K562 (cell line): ENCODE measurements at regions not wholly inside any gene's neighbourhood (a gene's known extent, or its start where the extent isn't known, plus 50 kb on each side); places are given as distances from the start of the nearest gene placed in this dataset.

Experiments
- ATAC-seq: fragments of 200-7000 bp; cut with Tn5 transposase; 3 replicates; pipeline ENCODE4 v1.9.1; 2020; ENCODE audit warnings: moderate library complexity
- BruUV-seq: library from RNA; stranded (reverse); fragments of 400-500 nt; replicated peaks from 2 replicates; lab custom pipeline; 2021; lab: Mats Ljungman, UMichigan
- CTCF ChIA-PET: fragments of 300-600 bp; formaldehyde crosslinking; extraction: SDS; loops from one replicate; lab custom pipeline; 2021; ENCODE audit warnings: low intra/inter-chr PET ratio; lab: Yijun Ruan, JAX
- POLR2A ChIA-PET: fragments of 300-600, 350-650 bp; sonication (Branson Sonifier 250); formaldehyde crosslinking; extraction: SDS; loops from one replicate; lab custom pipeline; 2021; ENCODE audit warnings: antibody characterized with exemption, inconsistent platforms; lab: Yijun Ruan, JAX
- DNase-seq, 4 experiments: peaks; one replicate each; pipeline versions ENCODE4 v3.0.0 to v3.0.0-alpha.2; 2011 to 2018; ENCODE audit warnings: low spot score in 3 of 4, mixed read lengths in 3 of 4; ENCODE audit errors: extremely low read depth in 1 of 4
- FAIRE-seq: peaks from 2 replicates; lab custom pipeline; 2011; peaks lifted over from hg19 to GRCh38; lab: Jason Lieb, UNC
- H2AFZ ChIP-seq: 2 replicates; pipeline ENCODE4 v1.6.0; 2011; ENCODE audit warnings: low read depth, low read length, control low read depth, inconsistent platforms
- H3K27ac ChIP-seq: fragments of 200-600 bp; 3 replicates; pipeline ENCODE4 v1.8.0; 2011; ENCODE audit warnings: low read depth, mild to moderate bottlenecking, control low read depth, inconsistent platforms, low read length, moderate library complexity, mixed read lengths; ENCODE audit errors: extremely low read depth
- H3K27me3 ChIP-seq, 2 experiments: fragments of 300-600 bp in 1 of 2; 2 replicates in 1 of 2; 3 replicates in 1 of 2; pipeline versions ENCODE4 v1.6.0 to v1.8.0; 2011; ENCODE audit warnings: inconsistent platforms in 2 of 2, low read length in 2 of 2, mild to moderate bottlenecking in 1 of 2, mixed read lengths in 1 of 2, moderate library complexity in 1 of 2; ENCODE audit not compliant: control insufficient read depth in 2 of 2, insufficient read depth in 2 of 2
- H3K36me3 ChIP-seq: fragments of 300-600 bp; 3 replicates; pipeline ENCODE4 v1.8.0; 2011; ENCODE audit warnings: mild to moderate bottlenecking, low read length, inconsistent platforms; ENCODE audit not compliant: control insufficient read depth, insufficient read depth
- H3K4me1 ChIP-seq, 2 experiments: fragments of 200-600 bp in 1 of 2; replicated peaks in 1 of 2; 2 replicates in 1 of 2; 3 replicates in 1 of 2; pipeline versions ENCODE4 v1.5.1 to v1.8.0; 2011; ENCODE audit warnings: inconsistent platforms in 2 of 2, low read length in 2 of 2, mild to moderate bottlenecking in 1 of 2, mixed read lengths in 1 of 2, moderate library complexity in 1 of 2; ENCODE audit not compliant: control insufficient read depth in 2 of 2, insufficient read depth in 2 of 2
- H3K4me2 ChIP-seq: 2 replicates; pipeline ENCODE4 v1.6.1; 2011; ENCODE audit warnings: low read length, control low read depth, inconsistent platforms, mixed read lengths; ENCODE audit not compliant: insufficient read depth
- H3K4me3 ChIP-seq: fragments of 200-600 bp; sonication (generic), shearing (Covaris generic); 2 replicates; pipeline ENCODE4 v1.5.1; 2016; ENCODE audit warnings: control low read depth, inconsistent platforms
- H3K79me2 ChIP-seq: fragments of 200-600 bp; 3 replicates; pipeline ENCODE4 v1.8.0; 2011; ENCODE audit warnings: low read length, inconsistent platforms; ENCODE audit not compliant: control insufficient read depth, insufficient read depth
- H3K9ac ChIP-seq, 2 experiments: 2 replicates each; pipeline versions ENCODE4 v1.6.0 to v1.6.1; 2011; ENCODE audit warnings: low read depth in 2 of 2, low read length in 2 of 2, control low read depth in 1 of 2, inconsistent platforms in 1 of 2, mild to moderate bottlenecking in 1 of 2, mixed read lengths in 1 of 2; ENCODE audit not compliant: insufficient read depth in 1 of 2
- H3K9me1 ChIP-seq: one replicate; pipeline ENCODE4 v1.6.0; 2011; ENCODE audit warnings: inconsistent platforms, mild to moderate bottlenecking, low read length, moderate library complexity; ENCODE audit not compliant: control insufficient read depth, insufficient read depth
- H3K9me3 ChIP-seq: replicated peaks from 2 replicates; pipeline ENCODE4 v1.5.1; 2011; ENCODE audit warnings: low read depth, low read length, inconsistent platforms; ENCODE audit not compliant: control insufficient read depth, insufficient read depth
- H4K20me1 ChIP-seq: replicated peaks from 2 replicates; pipeline ENCODE4 v1.6.1; 2011; ENCODE audit warnings: low read length, inconsistent platforms, mixed read lengths; ENCODE audit not compliant: control insufficient read depth, insufficient read depth
- CEBPG ChIP-seq, 3 experiments: fragments of 200-800 bp in 1 of 3; sonication (Bioruptor generic) in 1 of 3; sonication (generic) in 1 of 3; formaldehyde crosslinking in 1 of 3; IDR thresholded peaks in 2 of 3; conservative IDR thresholded peaks in 1 of 3; 2 replicates each; pipeline versions ENCODE4 v1.6.1 to v1.8.0; 2016 to 2022; ENCODE audit warnings: missing compliant biosample characterization in 2 of 3, missing genetic modification characterization in 2 of 3, mild to moderate bottlenecking in 1 of 3, missing genetic modification reagents in 1 of 3
- DPF2 ChIP-seq: fragments of 450-650 bp; IDR thresholded peaks from 2 replicates; pipeline ENCODE4 v1.6.1; 2016
- EHMT2 ChIP-seq: fragments of 450-650 bp; IDR thresholded peaks from 2 replicates; pipeline ENCODE4 v1.6.1; 2018; ENCODE audit warnings: antibody characterized with exemption
- FOXP4 ChIP-seq: sonication (generic); formaldehyde crosslinking; IDR thresholded peaks from 2 replicates; pipeline ENCODE4 v1.8.0; 2022; ENCODE audit warnings: mild to moderate bottlenecking, missing genetic modification reagents, borderline replicate concordance
- GABPB1 ChIP-seq: sonication (generic); formaldehyde crosslinking; IDR thresholded peaks from 2 replicates; pipeline ENCODE4 v1.8.0; 2022; ENCODE audit warnings: mild to moderate bottlenecking, missing genetic modification reagents
- GTF2E2 ChIP-seq: fragments of 200-800 bp; sonication (Bioruptor generic); IDR thresholded peaks from 2 replicates; pipeline ENCODE4 v1.6.1; 2016; ENCODE audit warnings: missing genetic modification characterization, missing compliant biosample characterization
- RHOXF2B ChIP-seq: fragments of 250-450 bp; sonication (Bioruptor Pico); conservative IDR thresholded peaks from 2 replicates; pipeline ENCODE4 v1.5.1; 2021
- TARDBP ChIP-seq: fragments of 450-650 bp; IDR thresholded peaks from 2 replicates; pipeline ENCODE4 v1.6.1; 2016
- THRAP3 ChIP-seq: fragments of 450-650 bp; IDR thresholded peaks from 2 replicates; pipeline ENCODE4 v1.6.1; 2016; ENCODE audit warnings: mild to moderate bottlenecking, inconsistent platforms, borderline replicate concordance
- ZC3H8 ChIP-seq: fragments of 450-650 bp; IDR thresholded peaks from 2 replicates; pipeline ENCODE4 v1.6.1; 2017
- ZNF175 ChIP-seq: fragments of 200-800 bp; sonication (Bioruptor generic); IDR thresholded peaks from 2 replicates; pipeline ENCODE4 v1.6.1; 2016; ENCODE audit warnings: low read depth, mild to moderate bottlenecking, missing genetic modification characterization, missing compliant biosample characterization
- ZNF398 ChIP-seq: fragments of 250-450 bp; sonication (Bioruptor Pico); IDR thresholded peaks from 2 replicates; pipeline ENCODE4 v1.8.0; 2021; ENCODE audit warnings: moderate library complexity, mild to moderate bottlenecking, inconsistent platforms
- WGBS: fragments of 100-300 bp; shearing (Covaris generic); methylation state at CpG from one replicate; pipeline ENCODE4 v1.1.6; 2016; ENCODE audit warnings: low coverage, mixed read lengths; ENCODE audit not compliant: insufficient coverage; ENCODE audit errors: missing lambda C conversion rate; 5-methylcytosine and 5-hydroxymethylcytosine counted together
- in situ Hi-C: fragments of 300-500 bp; cut with MboI; formaldehyde crosslinking; loops from 4 replicates; pipeline ENCODE4 v1.15.0; 2018; ENCODE audit warnings: inconsistent platforms, mixed read lengths
- intact Hi-C: fragments of 100-400 bp; cut with micrococcal nuclease; formaldehyde crosslinking; loops from 2 replicates; pipeline ENCODE4 v1.14.2; 2022

- DNase-seq (no peak), ATAC-seq (no peak), FAIRE-seq (no peak)
- no peaks in the 10 kb centered on the region for H3K79me2 ChIP-seq
- ChIA-PET POLR2A (no interaction called here), CTCF (no interaction called here)
- no peak for TF ChIP-seq ZC3H8
- TF ChIP-seq CEBPG (CRISPR knock-in tag; IDR thresholded peaks at IDR 0.05), result no peak
- 0 out of 4 replicates have a peak, but pooled peaks of 1 of the 2 experiments have one; percentile 28 for TF ChIP-seq CEBPG (tag; conservative IDR thresholded peaks at IDR 0.05 in 1 of 2, IDR thresholded peaks at IDR 0.05 in 1 of 2)
- no peak overlapping the region for H2AFZ ChIP-seq
- no peaks in the 10 kb centered on the region for H3K9me3 ChIP-seq
- intact Hi-C loops (no loop called here), in situ Hi-C loops (no loop called here)
- H3K4me1 ChIP-seq, result no peaks in the 10 kb centered on the region
- no peaks in the 10 kb centered on the region for H3K36me3 ChIP-seq
- no peak overlapping the region for H3K9ac ChIP-seq
- H3K9me1 ChIP-seq, result no peaks in the 10 kb centered on the region
- H3K27ac ChIP-seq, result no peak overlapping the region
- no peak overlapping the region for H3K4me3 ChIP-seq
- no TSS peak for BruUV-seq
- H3K4me2 ChIP-seq, result no peak overlapping the region
- no peaks in the 10 kb centered on the region for H4K20me1 ChIP-seq
- H3K27me3 ChIP-seq, result no peaks in the 10 kb centered on the region
- 0% methylated on average over 1 of the region's 1 CpG for WGBS
Measured at GRCh38 chr14:41225433-41225832, 381.2 kb upstream of the LRFN5 start.

GRCh38 chr14:41222581-41222980 is 384.1 kb upstream of the LRFN5 start:
- no TSS peak for BruUV-seq
- 0% methylated on average over 1 of the region's 1 CpG for WGBS
- H2AFZ ChIP-seq, result no peak overlapping the region
- H3K9me1 ChIP-seq, result no peaks in the 10 kb centered on the region
- H3K79me2 ChIP-seq, result no peaks in the 10 kb centered on the region
- no peaks in the 10 kb centered on the region for H4K20me1 ChIP-seq
- ATAC-seq (no peak), DNase-seq (no peak), FAIRE-seq (no peak)
- ChIA-PET CTCF (no interaction called here), POLR2A (no interaction called here)
- H3K9me3 ChIP-seq, result no peaks in the 10 kb centered on the region
- intact Hi-C loops, result no loop called here
- no peak overlapping the region for H3K27ac ChIP-seq
- in situ Hi-C loops, result no loop called here
- no peaks in the 10 kb centered on the region for H3K36me3 ChIP-seq
- H3K4me3 ChIP-seq, result no peak overlapping the region
- H3K4me1 ChIP-seq, result no peaks in the 10 kb centered on the region
- no peak overlapping the region for H3K4me2 ChIP-seq
- no peak overlapping the region for H3K9ac ChIP-seq
- no peaks in the 10 kb centered on the region for H3K27me3 ChIP-seq
- TF ChIP-seq TARDBP (no peak), RHOXF2B (CRISPR knock-in tag) (no peak), THRAP3 (no peak), FOXP4 (CRISPR knock-in tag) (no peak), GTF2E2 (tag) (no peak), ZNF175 (CRISPR knock-in tag) (no peak), ZNF398 (CRISPR knock-in tag) (no peak), EHMT2 (no peak), DPF2 (no peak), GABPB1 (CRISPR knock-in tag) (no peak)
